ENCODE measurements at regions not wholly inside any gene's neighbourhood (a gene's known extent, or its start where the extent isn't known, plus 50 kb on each side); places are given as distances from the start of the nearest gene placed in this dataset.
"Not testable (repeated sequence)": the region's sequence is repeated elsewhere in the genome, so short reads cannot be mapped to it uniquely, and the experiment has no call there.

- no peak for DNase-seq
Measured at GRCh38 chr7:81211934-81212320, 293.1 kb upstream of the SEMA3C start.

- peak; percentile 44 for DNase-seq
Measured at GRCh38 chr7:81211204-81211933, 292.5 kb upstream of the SEMA3C start.

- DNase-seq, result no peak
Measured at GRCh38 chr7:81210137-81211064, 291.6 kb upstream of the SEMA3C start.

- DNase-seq, result no peak
Measured at GRCh38 chr7:81209059-81209458, 290.2 kb upstream of the SEMA3C start.

- DNase-seq, result no peak
Measured at GRCh38 chr7:81207801-81208200, 288.9 kb upstream of the SEMA3C start.

- DNase-seq, result no peak
Measured at GRCh38 chr7:81206667-81207360, 288.0 kb upstream of the SEMA3C start.

GRCh38 chr7:81206217-81206616 lies 287.4 kb upstream of the SEMA3C start:
- no peak for DNase-seq

- DNase-seq, result no peak
Measured at GRCh38 chr7:81201188-81201587, 282.3 kb upstream of the SEMA3C start.

- DNase-seq, result no peak
Measured at GRCh38 chr7:81198766-81199165, 279.9 kb upstream of the SEMA3C start.

GRCh38 chr7:81197266-81197665 lies 278.4 kb upstream of the SEMA3C start:
- no peak for DNase-seq

GRCh38 chr7:81195033-81195432 lies 276.2 kb upstream of the SEMA3C start:
- DNase-seq, result no peak

GRCh38 chr7:81190997-81191768 lies 272.3 kb upstream of the SEMA3C start:
- no peak for DNase-seq

- no peak for DNase-seq
Measured at GRCh38 chr7:81187753-81188152, 268.9 kb upstream of the SEMA3C start.

GRCh38 chr7:81186691-81187090 lies 267.8 kb upstream of the SEMA3C start:
- no peak for DNase-seq

GRCh38 chr7:81185072-81185471 lies 266.2 kb upstream of the SEMA3C start:
- no peak for DNase-seq

- no peak for DNase-seq
Measured at GRCh38 chr7:81183326-81183725, 264.5 kb upstream of the SEMA3C start.

GRCh38 chr7:81182056-81182455 lies 263.2 kb upstream of the SEMA3C start:
- DNase-seq, result not testable (repeated sequence)

- no peak for DNase-seq
Measured at GRCh38 chr7:81181066-81181465, 262.2 kb upstream of the SEMA3C start.

- no peak for DNase-seq
Measured at GRCh38 chr7:81180573-81180972, 261.7 kb upstream of the SEMA3C start.

GRCh38 chr7:81175275-81175940 lies 256.6 kb upstream of the SEMA3C start:
- DNase-seq, result no peak

GRCh38 chr7:81173766-81174281 lies 255.0 kb upstream of the SEMA3C start:
- DNase-seq, result no peak

- DNase-seq, result no peak
Measured at GRCh38 chr7:81170291-81170690, 251.4 kb upstream of the SEMA3C start.

All from left hindlimb (tissue), 1 donor.